Spinal cord (tissue), 9 donors: ENCODE measurements at regions not wholly inside any gene's neighbourhood (a gene's known extent, or its start where the extent isn't known, plus 50 kb on each side); places are given as distances from the start of the nearest gene placed in this dataset.

ENCODE experiments used
- DNase-seq, 6 donors: peaks; one replicate each; pipeline versions ENCODE4 v3.0.0 to v3.0.0-alpha.2; 2013 to 2015; ENCODE audit warnings: low spot score in 6 of 6, low read depth in 4 of 6
- H3K27ac ChIP-seq: one replicate; pipeline ENCODE4 v1.5.1; 2013; ENCODE audit warnings: low read depth, low read length, control low read depth
- H3K27me3 ChIP-seq: one replicate; pipeline ENCODE4 v1.6.1; 2013; ENCODE audit warnings: low read length; ENCODE audit not compliant: control insufficient read depth, insufficient read depth
- H3K36me3 ChIP-seq: one replicate; pipeline ENCODE4 v1.6.1; 2013; ENCODE audit warnings: low read length; ENCODE audit not compliant: control insufficient read depth, insufficient read depth
- H3K4me1 ChIP-seq: one replicate; pipeline ENCODE4 v1.6.1; 2013; ENCODE audit warnings: low read length; ENCODE audit not compliant: control insufficient read depth, insufficient read depth
- H3K4me3 ChIP-seq: one replicate; pipeline ENCODE4 v1.5.1; 2013; ENCODE audit warnings: low read depth, low read length, control low read depth
- H3K9me3 ChIP-seq: one replicate; pipeline ENCODE4 v1.6.1; 2013; ENCODE audit warnings: low read length; ENCODE audit not compliant: control insufficient read depth, insufficient read depth
- WGBS: methylation state at CpG from one replicate; pipeline ENCODE4 v1.1.5; 2013; ENCODE audit warnings: missing lambda C conversion rate; ENCODE audit not compliant: insufficient coverage; 5-methylcytosine and 5-hydroxymethylcytosine counted together
- donor health status: healthy.

- DNase-seq, result no peak
- no peaks in the 10 kb centered on the region for H3K4me1 ChIP-seq
- no peak overlapping the region for H3K4me3 ChIP-seq
- no peaks in the 10 kb centered on the region for H3K27me3 ChIP-seq
- no peaks in the 10 kb centered on the region for H3K36me3 ChIP-seq
- H3K27ac ChIP-seq, result no peak overlapping the region
- WGBS, result no CpG with 5 or more reads among the region's 1 CpG
- no peaks in the 10 kb centered on the region for H3K9me3 ChIP-seq
These were observed 1106.8 kb downstream of the IGSF11 start for GRCh38 chr3:117927825-117928224.

GRCh38 chr3:117928836-117929235, 1105.8 kb downstream of the IGSF11 start:
- no peaks in the 10 kb centered on the region for H3K36me3 ChIP-seq
- no peaks in the 10 kb centered on the region for H3K9me3 ChIP-seq
- H3K27me3 ChIP-seq, result no peaks in the 10 kb centered on the region
- H3K27ac ChIP-seq, result no peak overlapping the region
- H3K4me3 ChIP-seq, result no peak overlapping the region
- H3K4me1 ChIP-seq, result no peaks in the 10 kb centered on the region
- DNase-seq, result no peak

GRCh38 chr3:117932441-117932840, 1102.2 kb downstream of the IGSF11 start:
- H3K36me3 ChIP-seq, result no peaks in the 10 kb centered on the region
- H3K27ac ChIP-seq, result no peak overlapping the region
- H3K4me1 ChIP-seq, result no peaks in the 10 kb centered on the region
- H3K27me3 ChIP-seq, result no peaks in the 10 kb centered on the region
- no peak overlapping the region for H3K4me3 ChIP-seq
- DNase-seq, result no peak
- peaks cover 3% of the 10 kb centered on the region for H3K9me3 ChIP-seq

GRCh38 chr3:117936159-117936558, 1098.5 kb downstream of the IGSF11 start:
- H3K27me3 ChIP-seq, result no peaks in the 10 kb centered on the region
- H3K4me1 ChIP-seq, result no peaks in the 10 kb centered on the region
- H3K36me3 ChIP-seq, result no peaks in the 10 kb centered on the region
- 100% methylated on average over 2 of the region's 4 CpGs for WGBS
- no peak overlapping the region for H3K27ac ChIP-seq
- no peak for DNase-seq
- H3K9me3 ChIP-seq, result peaks cover 3% of the 10 kb centered on the region
- H3K4me3 ChIP-seq, result no peak overlapping the region

GRCh38 chr3:117938974-117939373, 1095.7 kb downstream of the IGSF11 start:
- no peak overlapping the region for H3K27ac ChIP-seq
- WGBS, result no CpG with 5 or more reads among the region's 2 CpGs
- H3K36me3 ChIP-seq, result no peaks in the 10 kb centered on the region
- peaks cover 3% of the 10 kb centered on the region for H3K9me3 ChIP-seq
- H3K4me3 ChIP-seq, result no peak overlapping the region
- no peaks in the 10 kb centered on the region for H3K4me1 ChIP-seq
- no peak for DNase-seq
- H3K27me3 ChIP-seq, result no peaks in the 10 kb centered on the region

- H3K9me3 ChIP-seq, result peaks cover 3% of the 10 kb centered on the region
- H3K36me3 ChIP-seq, result no peaks in the 10 kb centered on the region
- H3K4me1 ChIP-seq, result no peaks in the 10 kb centered on the region
- H3K27ac ChIP-seq, result no peak overlapping the region
- WGBS, result 20% methylated on average over 1 of the region's 1 CpG
- H3K4me3 ChIP-seq, result no peak overlapping the region
- peak in 2 of 6 donors; percentile 44 to 68 for DNase-seq
- H3K27me3 ChIP-seq, result no peaks in the 10 kb centered on the region
These were observed 1095.1 kb downstream of the IGSF11 start for GRCh38 chr3:117939425-117940027.

- no peak overlapping the region for H3K27ac ChIP-seq
These were observed 1093.6 kb downstream of the IGSF11 start for GRCh38 chr3:117941015-117941414.

GRCh38 chr3:117941756-117942155, 1092.9 kb downstream of the IGSF11 start:
- 86% methylated on average over 1 of the region's 4 CpGs for WGBS
- Histone ChIP-seq H3K4me3 (no peak overlapping the region), H3K27ac (no peak overlapping the region), H3K27me3 (no peaks in the 10 kb centered on the region), H3K36me3 (no peaks in the 10 kb centered on the region), H3K9me3 (peaks cover 3% of the 10 kb centered on the region), H3K4me1 (no peaks in the 10 kb centered on the region)
- DNase-seq, result no peak

More at GRCh38 chr3:117941015-117941414, 1093.6 kb downstream of the IGSF11 start:
- no peaks in the 10 kb centered on the region for H3K36me3 ChIP-seq
- H3K4me1 ChIP-seq, result no peaks in the 10 kb centered on the region
- H3K9me3 ChIP-seq, result peaks cover 3% of the 10 kb centered on the region
- H3K27me3 ChIP-seq, result no peaks in the 10 kb centered on the region
- H3K4me3 ChIP-seq, result no peak overlapping the region
- no peak for DNase-seq

GRCh38 chr3:117954131-117954530, 1080.5 kb downstream of the IGSF11 start:
- H3K9me3 ChIP-seq, result peaks cover 5% of the 10 kb centered on the region
- WGBS, result no CpG with 5 or more reads among the region's 1 CpG
- no peak overlapping the region for H3K27ac ChIP-seq
- H3K36me3 ChIP-seq, result no peaks in the 10 kb centered on the region
- no peaks in the 10 kb centered on the region for H3K27me3 ChIP-seq
- no peak overlapping the region for H3K4me3 ChIP-seq
- H3K4me1 ChIP-seq, result no peaks in the 10 kb centered on the region
- no peak for DNase-seq

- no peak overlapping the region for H3K27ac ChIP-seq
These were observed 1079.5 kb downstream of the IGSF11 start for GRCh38 chr3:117955196-117955595.

More at GRCh38 chr3:117955196-117955595, 1079.5 kb downstream of the IGSF11 start:
- no peaks in the 10 kb centered on the region for H3K36me3 ChIP-seq
- no peaks in the 10 kb centered on the region for H3K4me1 ChIP-seq
- DNase-seq, result no peak
- no peak overlapping the region for H3K4me3 ChIP-seq
- H3K9me3 ChIP-seq, result no peaks in the 10 kb centered on the region
- H3K27me3 ChIP-seq, result no peaks in the 10 kb centered on the region
